Kidney (tissue), 13 donors: ENCODE measurements at regions not wholly inside any gene's neighbourhood (a gene's known extent, or its start where the extent isn't known, plus 50 kb on each side); places are given as distances from the start of the nearest gene placed in this dataset.

Experiments
- DNase-seq, 5 donors: peaks; one replicate each; pipeline ENCODE4 v3.0.0-alpha.2; 2013 to 2020
- FAIRE-seq: peaks from 2 replicates; lab custom pipeline; 2012; peaks lifted over from hg19 to GRCh38; lab: Jason Lieb, UNC
- H3K27ac ChIP-seq, 2 donors: one replicate each; pipeline ENCODE4 v1.7.0; 2013; ENCODE audit warnings: low read depth in 2 of 2, low read length in 2 of 2, inconsistent platforms in 1 of 2
- H3K27me3 ChIP-seq: one replicate; pipeline ENCODE4 v1.7.1; 2013; ENCODE audit warnings: low read length, inconsistent platforms; ENCODE audit not compliant: control insufficient read depth, insufficient read depth
- H3K36me3 ChIP-seq, 3 donors: one replicate each; pipeline versions ENCODE4 v1.7.0 to v1.7.1; 2013; ENCODE audit warnings: low read length in 3 of 3, control low read depth in 1 of 3, inconsistent platforms in 1 of 3; ENCODE audit not compliant: insufficient read depth in 3 of 3, control insufficient read depth in 2 of 3
- H3K4me1 ChIP-seq, 3 donors: one replicate each; pipeline versions ENCODE4 v1.7.0 to v1.7.1; 2013; ENCODE audit warnings: low read length in 3 of 3, inconsistent platforms in 1 of 3, low read depth in 1 of 3; ENCODE audit not compliant: control insufficient read depth in 2 of 3, insufficient read depth in 2 of 3
- H3K4me3 ChIP-seq, 3 donors: one replicate each; pipeline versions ENCODE4 v1.7.0 to v1.8.1; 2013; ENCODE audit warnings: low read length in 3 of 3, control low read depth in 1 of 3, inconsistent platforms in 1 of 3
- H3K9ac ChIP-seq, 3 donors: one replicate each; pipeline versions ENCODE4 v1.7.0 to v1.7.1; 2013; ENCODE audit warnings: low read length in 3 of 3, control low read depth in 1 of 3, inconsistent platforms in 1 of 3
- H3K9me3 ChIP-seq, 3 donors: one replicate each; pipeline versions ENCODE4 v1.7.0 to v1.7.1; 2013; ENCODE audit warnings: low read length in 3 of 3, control low read depth in 1 of 3, inconsistent platforms in 1 of 3; ENCODE audit not compliant: control insufficient read depth in 2 of 3, insufficient read depth in 1 of 3
- intact Hi-C: fragments of 100-400 bp; cut with DNase I; formaldehyde crosslinking; loops from one replicate; pipeline ENCODE4 v1.11.1; 2022
- TF ChIP-seq, protein P1 (sequence below): IDR thresholded peaks from 3 replicates; pipeline ENCODE4 v1.5.1; 2012; ENCODE audit warnings: mild to moderate bottlenecking, moderate library complexity, borderline replicate concordance; ENCODE audit not compliant: insufficient read depth; ENCODE audit errors: extremely low read depth
- donor health status: control.
- donor health status: control.
- donor health status: control.
- donor health status: control.
- donor health status: control.
- donor health status: DM: yes; HTN: yes; CAD: no.
- donor health status: Normal renal cell carcinoma (clear cell type).

DNA sequence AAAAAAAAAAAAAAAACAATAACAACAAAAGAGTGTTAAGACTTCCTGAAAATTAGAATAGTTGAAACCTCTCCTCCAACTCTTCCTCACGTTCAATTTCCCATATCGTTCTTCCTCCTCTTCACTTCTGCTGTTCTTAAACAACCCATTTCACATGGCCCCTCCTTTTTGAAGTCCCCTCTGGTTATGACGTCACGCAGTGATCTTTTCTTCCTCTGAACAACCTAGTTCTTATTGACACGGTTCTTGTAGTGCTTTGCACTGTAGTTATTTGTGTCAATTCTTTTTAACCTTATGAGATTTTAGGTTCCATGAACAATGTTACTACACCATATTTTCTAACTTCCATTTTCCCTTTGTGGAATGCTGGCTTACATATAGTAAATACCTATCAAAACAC, 69.5 kb upstream of the RGPD4 start:
- H3K9ac ChIP-seq, result no peak overlapping the region
- H3K9me3 ChIP-seq, result no peaks in the 10 kb centered on the region
- no peak for FAIRE-seq
- no peaks in the 10 kb centered on the region for H3K36me3 ChIP-seq
- no peak for DNase-seq
- no peaks in the 10 kb centered on the region for H3K27me3 ChIP-seq
- H3K4me1 ChIP-seq, result no peaks in the 10 kb centered on the region
- no peak overlapping the region for H3K4me3 ChIP-seq
- TF ChIP-seq, protein P1, sequence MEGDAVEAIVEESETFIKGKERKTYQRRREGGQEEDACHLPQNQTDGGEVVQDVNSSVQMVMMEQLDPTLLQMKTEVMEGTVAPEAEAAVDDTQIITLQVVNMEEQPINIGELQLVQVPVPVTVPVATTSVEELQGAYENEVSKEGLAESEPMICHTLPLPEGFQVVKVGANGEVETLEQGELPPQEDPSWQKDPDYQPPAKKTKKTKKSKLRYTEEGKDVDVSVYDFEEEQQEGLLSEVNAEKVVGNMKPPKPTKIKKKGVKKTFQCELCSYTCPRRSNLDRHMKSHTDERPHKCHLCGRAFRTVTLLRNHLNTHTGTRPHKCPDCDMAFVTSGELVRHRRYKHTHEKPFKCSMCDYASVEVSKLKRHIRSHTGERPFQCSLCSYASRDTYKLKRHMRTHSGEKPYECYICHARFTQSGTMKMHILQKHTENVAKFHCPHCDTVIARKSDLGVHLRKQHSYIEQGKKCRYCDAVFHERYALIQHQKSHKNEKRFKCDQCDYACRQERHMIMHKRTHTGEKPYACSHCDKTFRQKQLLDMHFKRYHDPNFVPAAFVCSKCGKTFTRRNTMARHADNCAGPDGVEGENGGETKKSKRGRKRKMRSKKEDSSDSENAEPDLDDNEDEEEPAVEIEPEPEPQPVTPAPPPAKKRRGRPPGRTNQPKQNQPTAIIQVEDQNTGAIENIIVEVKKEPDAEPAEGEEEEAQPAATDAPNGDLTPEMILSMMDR, result no peak
- intact Hi-C loops, result no loop called here
- no peak overlapping the region for H3K27ac ChIP-seq

DNA sequence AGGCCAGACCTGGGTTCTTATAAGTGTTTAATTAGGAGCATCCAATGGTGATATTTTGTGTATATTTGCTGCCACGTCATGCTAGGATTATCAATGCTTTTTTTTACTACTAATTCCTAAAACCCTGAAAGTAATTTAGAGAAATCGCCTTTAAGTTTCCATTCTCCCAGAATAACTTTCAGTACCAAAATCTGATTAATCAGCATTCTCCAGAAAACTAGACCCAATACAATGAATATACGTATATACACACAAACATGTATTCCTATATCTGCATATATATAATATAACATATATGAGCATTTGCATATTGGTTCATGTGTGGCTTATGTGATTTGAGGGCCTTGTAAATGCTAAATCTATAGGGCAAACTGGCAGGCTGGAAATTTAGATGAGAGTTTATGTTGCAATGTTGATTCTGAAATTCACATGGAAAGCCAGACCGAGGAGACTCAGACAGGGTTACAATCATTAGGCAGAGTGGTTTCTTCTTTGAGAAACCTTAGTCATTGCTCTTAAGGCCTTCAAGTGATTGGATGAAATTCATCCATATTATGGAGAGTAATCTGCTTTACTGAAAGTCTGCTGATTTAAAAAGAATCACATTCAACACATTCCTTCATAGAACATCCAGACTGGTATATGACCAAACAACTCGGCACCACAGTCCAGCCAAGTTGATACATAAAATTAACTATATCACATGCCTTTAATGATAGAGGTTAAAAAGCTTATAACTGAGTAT, 65.9 kb upstream of the RGPD4 start:
- no peaks in the 10 kb centered on the region for H3K36me3 ChIP-seq
- H3K27me3 ChIP-seq, result no peaks in the 10 kb centered on the region
- intact Hi-C loops, result no loop called here
- FAIRE-seq (no peak), DNase-seq (no peak)
- peaks cover 0 to 3% (median 0%) of the 10 kb centered on the region in 3 donors for H3K9me3 ChIP-seq
- no peak overlapping the region for H3K4me3 ChIP-seq
- no peak overlapping the region for H3K9ac ChIP-seq
- TF ChIP-seq, protein P1, result no peak
- H3K27ac ChIP-seq, result no peak overlapping the region
- H3K4me1 ChIP-seq, result no peaks in the 10 kb centered on the region

DNA sequence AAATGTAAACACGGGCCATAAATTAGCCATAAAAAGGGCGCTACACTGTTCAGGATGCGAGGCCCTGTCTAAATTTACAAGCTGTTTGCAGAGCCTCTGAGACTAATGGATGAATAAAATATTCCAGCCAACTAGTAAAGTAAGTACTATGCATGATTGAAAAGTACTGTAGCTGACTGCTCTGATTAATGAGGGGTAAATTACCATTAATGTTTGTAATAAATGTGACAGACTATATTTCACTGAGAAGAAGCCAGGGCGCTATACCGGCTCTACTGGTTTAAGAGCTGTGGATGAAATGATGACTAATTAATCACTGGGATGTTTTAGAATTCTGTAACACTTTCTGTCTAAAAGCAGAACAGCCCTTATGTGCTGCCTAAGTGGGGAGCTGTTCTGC, 54.3 kb upstream of the RGPD4 start:
- H3K27ac ChIP-seq, result no peak overlapping the region
- peak in 2 of 5 donors; percentile 35 to 44 for DNase-seq
- intact Hi-C loops, result no loop called here
- H3K4me1 ChIP-seq, result no peaks in the 10 kb centered on the region
- no peaks in the 10 kb centered on the region for H3K9me3 ChIP-seq
- H3K9ac ChIP-seq, result no peak overlapping the region
- TF ChIP-seq, protein P1, result no peak
- FAIRE-seq, result no peak
- no peaks in the 10 kb centered on the region for H3K27me3 ChIP-seq
- H3K4me3 ChIP-seq, result no peak overlapping the region
- no peaks in the 10 kb centered on the region for H3K36me3 ChIP-seq
